GM21576 (cell line): ENCODE measurements at regions not wholly inside any gene's neighbourhood (a gene's known extent, or its start where the extent isn't known, plus 50 kb on each side); places are given as distances from the start of the nearest gene placed in this dataset.
"Not testable (repeated sequence)": the region's sequence is repeated elsewhere in the genome, so short reads cannot be mapped to it uniquely, and the experiment has no call there.

ENCODE experiments used
- ATAC-seq: cut with Tn5 transposase; IDR thresholded peaks from one replicate; pipeline ENCODE4 v1.9.1; 2021; ENCODE audit warnings: mild to moderate bottlenecking, moderate library complexity; ENCODE audit not compliant: unreplicated experiment

- ATAC-seq = no peak
Measured at GRCh38 chr2:215863687-215864086, 149.7 kb downstream of the MREG start.

DNA sequence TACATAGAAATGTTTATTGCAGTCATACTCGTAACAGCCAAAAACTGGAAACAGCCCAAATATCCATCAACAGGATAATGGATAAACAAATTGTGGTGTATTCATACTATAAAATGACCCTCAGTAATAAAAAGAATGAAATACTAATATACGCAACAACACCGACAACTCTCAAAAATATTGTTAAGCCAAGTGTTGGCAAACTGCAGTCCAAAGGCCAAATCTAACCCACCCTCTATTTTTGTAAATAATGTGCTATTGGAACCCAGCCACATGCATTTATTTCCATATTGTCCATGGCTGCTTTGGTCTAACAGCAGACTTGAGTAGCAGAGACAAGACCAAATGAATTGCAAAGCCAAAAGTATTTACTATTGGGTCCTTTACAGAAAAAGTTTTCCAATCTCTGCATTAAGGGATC lies 151.0 kb downstream of the MREG start:
- no peak for ATAC-seq

DNA sequence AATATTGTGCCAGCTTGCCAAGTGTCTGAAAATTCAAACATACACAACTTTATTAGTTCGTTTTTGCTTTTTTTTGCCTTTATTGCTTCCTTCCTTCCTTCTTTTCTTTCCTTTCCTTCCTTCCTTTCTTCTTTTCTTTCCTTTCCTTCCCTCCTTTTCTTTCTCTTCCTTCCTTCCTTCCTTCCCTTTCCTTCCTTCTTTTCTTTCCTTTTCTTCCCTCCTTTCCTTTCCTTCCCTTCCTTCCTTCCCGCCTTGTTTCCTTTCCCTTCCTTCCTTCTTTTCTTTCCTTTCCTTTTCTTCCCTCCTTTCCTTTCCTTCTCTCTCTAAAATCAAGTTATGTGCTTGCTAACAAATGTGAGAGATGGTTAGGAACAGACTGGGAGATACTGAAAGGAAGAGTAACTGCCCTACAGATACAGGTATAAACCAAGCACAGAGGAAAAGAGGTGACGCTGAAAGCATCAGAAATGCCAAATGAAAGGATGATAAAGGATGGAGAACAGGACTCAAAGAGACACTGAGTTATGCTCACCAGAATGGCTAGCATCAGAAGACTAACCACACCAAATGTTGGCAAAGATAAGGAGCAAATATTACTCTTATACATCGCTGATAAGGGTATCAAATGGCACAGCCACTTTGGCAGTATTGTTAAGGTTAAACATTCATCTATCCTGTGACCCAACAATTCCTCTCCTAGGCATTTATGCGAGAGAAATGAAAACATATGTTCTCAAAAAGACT lies 151.6 kb downstream of the MREG start:
- no peak for ATAC-seq

DNA sequence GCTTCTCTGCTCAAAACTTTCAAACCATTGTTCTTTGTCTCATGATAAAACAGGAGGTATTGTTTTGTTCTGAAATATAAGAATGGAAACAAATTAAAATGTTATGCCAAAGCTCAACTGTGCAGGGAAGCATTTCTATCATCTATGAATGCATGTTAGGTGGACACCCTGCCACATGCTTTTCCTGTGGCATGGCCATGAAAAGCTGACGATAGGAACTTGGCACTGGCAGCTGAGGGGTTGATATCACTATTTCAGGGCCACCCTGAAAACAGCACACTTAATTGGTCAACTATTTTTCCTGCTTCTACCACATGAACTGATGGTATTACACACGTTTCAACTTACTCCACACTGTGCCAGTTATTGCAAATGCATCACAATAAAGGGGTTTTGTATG lies 157.3 kb downstream of the MREG start:
- no peak for ATAC-seq

DNA sequence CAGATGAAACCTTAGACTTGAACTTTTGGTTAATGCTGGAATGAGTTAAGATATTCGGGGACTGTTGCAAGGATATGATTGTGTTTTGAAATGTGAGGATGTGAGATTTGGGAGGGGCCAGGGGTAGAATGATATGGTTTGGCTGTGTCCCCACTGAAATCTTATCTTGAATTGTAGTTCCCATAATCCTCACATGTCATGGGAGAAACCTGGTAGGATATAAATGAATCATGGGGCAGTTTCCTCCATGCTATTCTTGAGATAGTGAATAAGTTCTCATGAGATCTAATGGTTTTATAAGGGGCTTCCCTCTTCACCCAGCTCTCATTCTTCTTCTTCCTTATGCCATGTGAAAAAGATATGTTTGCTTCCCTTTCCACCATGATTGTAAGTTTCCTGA lies 158.0 kb downstream of the MREG start:
- not testable (repeated sequence) for ATAC-seq

- ATAC-seq = no peak
Measured at GRCh38 chr2:215854008-215854407, 159.3 kb downstream of the MREG start.

DNA sequence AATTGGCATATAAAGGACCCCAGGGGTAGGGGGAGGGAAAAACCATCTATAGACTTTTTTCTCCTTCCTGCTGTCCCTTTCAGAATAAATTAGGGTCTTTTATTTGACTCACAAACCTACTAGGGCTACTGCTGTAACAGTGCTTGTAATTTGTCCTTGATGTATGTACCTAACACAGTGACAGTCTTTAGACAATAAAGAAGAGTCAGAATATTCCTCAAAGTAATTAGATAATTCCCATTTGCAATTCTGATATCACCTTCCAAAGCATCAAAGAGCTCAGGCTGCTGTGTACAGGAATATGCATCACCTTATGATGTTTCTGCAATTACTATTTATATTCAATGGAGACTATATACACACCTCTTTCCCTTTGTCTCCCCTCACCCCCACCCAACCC lies 161.7 kb downstream of the MREG start:
- no peak for ATAC-seq

GRCh38 chr2:215851082-215851481 lies 162.3 kb downstream of the MREG start:
- no peak for ATAC-seq

DNA sequence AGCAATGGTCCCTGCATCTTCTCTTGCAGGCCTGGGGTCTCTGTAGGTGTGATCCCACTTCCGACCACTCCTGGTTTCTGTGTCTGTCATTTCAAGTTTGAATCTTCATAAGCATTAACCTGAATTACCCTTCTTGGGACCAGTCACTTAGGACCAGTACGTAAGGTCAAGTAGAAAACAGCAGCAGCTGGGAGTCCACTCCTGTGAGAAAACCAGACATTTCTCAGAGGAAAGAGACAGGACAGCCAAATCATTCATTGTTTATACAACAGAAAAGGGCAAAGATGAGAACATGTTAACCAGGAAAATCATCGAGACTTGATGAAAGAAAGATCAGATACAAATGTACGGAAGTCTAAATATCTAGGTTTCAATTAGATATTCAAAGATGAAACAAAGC lies 163.0 kb downstream of the MREG start:
- ATAC-seq = no peak

GRCh38 chr2:215849771-215850170 lies 163.6 kb downstream of the MREG start:
- no peak for ATAC-seq

GRCh38 chr2:215848698-215849097 lies 164.7 kb downstream of the MREG start:
- ATAC-seq = no peak

- no peak for ATAC-seq
Measured at GRCh38 chr2:215848146-215848545, 165.2 kb downstream of the MREG start.

DNA sequence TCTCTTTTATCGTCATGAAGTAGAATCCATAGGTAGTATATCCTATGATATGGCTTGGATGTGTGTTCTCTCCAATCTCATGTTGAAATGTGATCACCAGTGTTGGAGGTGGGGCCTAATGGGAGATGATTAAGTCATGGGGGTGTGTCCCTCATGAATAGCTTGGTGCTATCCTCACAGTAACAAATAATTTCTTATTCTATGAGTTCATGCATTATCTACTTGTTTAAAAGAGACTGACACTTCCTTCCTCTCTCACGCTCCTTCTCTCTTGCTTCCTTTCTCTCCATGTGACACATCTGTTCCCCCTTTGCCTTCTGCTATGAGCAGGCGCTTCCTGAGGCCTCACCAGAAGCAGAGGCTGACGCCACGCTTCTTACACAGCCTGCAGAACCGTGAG lies 165.6 kb downstream of the MREG start:
- ATAC-seq = no peak

DNA sequence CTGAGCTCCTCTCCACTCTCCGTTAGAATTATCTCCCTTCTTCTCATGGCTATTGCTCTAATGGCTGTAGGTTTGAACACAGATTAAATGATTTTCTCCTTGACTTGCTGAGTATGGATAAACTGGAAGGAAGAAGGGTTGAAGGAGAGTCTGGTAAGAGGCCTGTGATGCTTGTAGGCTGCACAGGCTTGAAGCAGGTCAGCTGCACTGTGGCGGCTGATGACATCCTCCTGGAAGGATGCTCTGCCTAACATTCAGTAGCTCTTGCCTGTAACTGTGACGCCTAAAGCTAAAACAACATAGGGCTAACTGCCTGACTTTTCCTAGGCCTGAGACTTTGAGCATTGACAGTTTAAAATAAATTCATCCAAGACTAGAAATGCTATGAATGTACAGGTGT lies 166.3 kb downstream of the MREG start:
- ATAC-seq = no peak

DNA sequence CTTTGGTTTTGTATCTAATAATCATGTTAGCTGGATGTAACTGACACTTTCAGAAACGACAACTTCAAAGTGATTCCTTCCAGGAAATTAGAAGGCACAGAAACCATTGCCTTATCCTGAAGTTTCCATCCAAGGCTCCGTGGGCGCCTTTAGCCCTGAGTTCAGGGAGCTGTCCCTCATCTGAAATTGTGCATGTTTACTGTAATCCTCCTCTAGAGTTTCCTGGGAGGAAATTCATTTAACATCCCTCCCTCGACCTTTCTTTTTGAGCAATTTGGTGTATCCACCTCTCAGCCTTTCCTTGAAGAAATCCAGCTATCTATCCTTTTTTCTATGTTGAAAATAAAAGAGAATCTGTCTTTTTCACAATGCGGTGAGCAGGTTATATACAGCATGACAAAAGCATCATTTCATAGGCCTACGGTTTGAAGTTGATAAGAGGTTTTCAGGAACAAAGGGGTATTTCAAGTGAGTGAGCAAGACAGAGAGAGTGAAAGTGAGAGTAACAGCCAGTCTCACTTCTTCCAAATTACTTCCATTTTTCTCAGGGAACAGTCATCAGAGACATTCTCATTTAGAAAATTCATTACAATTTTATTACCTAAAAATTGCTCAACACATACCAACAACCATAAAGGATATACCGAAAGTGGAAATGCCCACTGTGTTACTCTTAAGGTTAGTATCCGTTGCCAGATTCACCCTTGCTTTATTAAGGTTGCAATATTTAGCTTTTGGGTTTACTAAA lies 167.3 kb downstream of the MREG start:
- ATAC-seq = peak; percentile 77

- no peak for ATAC-seq
Measured at GRCh38 chr2:215843579-215843978, 169.8 kb downstream of the MREG start.

- ATAC-seq = peak; percentile 2
Measured at GRCh38 chr2:215841175-215841816, 172.1 kb downstream of the MREG start.

DNA sequence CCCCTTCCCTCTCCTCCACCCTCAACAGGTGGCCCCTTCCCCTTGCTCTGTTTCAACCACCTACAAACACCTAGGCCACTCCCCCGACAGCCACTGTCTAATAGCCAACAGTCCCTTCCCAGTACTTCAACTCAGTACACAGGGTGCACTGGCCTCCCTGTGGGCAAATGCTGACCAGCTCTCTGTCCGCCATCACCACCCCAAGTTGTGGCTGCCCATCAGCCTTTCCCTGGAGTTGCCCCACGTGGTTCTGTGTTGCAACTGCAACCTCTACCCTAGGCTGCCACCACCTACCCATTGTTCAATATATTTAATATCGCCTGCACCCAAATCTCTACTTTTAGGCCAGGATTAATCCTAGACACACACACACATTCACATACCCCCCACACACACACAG lies 173.5 kb downstream of the MREG start:
- no peak for ATAC-seq

DNA sequence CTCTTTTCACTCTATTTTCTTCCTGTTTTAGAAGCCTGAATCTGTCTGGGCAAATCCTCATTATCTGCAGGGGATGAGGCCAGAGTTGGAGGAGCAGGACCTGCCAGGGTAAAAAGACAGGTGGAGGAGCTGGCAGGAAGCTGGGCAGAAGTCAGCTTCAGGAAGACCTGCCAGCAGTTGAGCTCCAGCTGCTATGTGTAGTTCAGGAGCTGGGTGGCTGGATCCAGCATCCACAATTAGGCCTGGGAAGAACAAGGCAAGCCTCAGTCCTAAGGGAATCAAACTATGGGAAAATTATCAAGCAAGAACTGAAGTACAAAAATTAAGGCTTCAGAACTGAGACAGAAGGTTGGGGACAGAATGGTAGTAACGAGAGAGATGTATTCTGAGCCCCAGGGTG lies 174.0 kb downstream of the MREG start:
- ATAC-seq = no peak

- no peak for ATAC-seq
Measured at GRCh38 chr2:215836881-215837280, 176.5 kb downstream of the MREG start.

DNA sequence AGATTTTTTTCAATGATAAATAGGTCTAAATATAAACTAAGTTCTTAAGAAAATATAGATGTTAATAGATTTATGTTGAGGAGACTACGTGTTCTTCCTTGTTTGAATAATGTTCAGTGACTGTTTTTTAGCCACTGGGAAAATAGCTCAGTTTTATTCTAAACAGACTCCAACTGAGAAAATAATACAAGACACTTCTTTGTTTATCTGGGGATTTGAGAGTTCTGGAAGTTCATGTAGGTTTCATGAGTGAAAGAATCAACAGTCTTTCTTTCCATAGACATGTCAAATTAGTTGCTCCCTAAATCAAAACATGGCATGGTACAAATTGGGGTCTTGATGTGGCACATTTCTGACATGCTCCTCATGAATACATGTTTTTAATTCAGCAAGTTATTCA lies 177.7 kb downstream of the MREG start:
- no peak for ATAC-seq

GRCh38 chr2:215835231-215835630 lies 178.1 kb downstream of the MREG start:
- ATAC-seq = no peak
